ENCODE measurements at regions not wholly inside any gene's neighbourhood (a gene's known extent, or its start where the extent isn't known, plus 50 kb on each side); places are given as distances from the start of the nearest gene placed in this dataset.

- no peak for TF ChIP-seq CTCF (IDR thresholded peaks at IDR 0.05; ENCODE audit: control extremely low read depth in 1 of 3, insufficient read depth in 1 of 3, low read depth in 1 of 3, low read length in 3 of 3)
- TF ChIP-seq SIX5 (IDR thresholded peaks at IDR 0.05; ENCODE audit: low read depth, low read length): no peak
These were observed 583.3 kb downstream of the TENT5A start for GRCh38 chr6:81169166-81169565.

Measured in H1 (cell line).